B cell (primary cell): ENCODE measurements at regions not wholly inside any gene's neighbourhood (a gene's known extent, or its start where the extent isn't known, plus 50 kb on each side); places are given as distances from the start of the nearest gene placed in this dataset.

Experiments used
- CTCF ChIP-seq: fragments of 200-600 bp; IDR thresholded peaks from one replicate; pipeline ENCODE4 v1.8.0; 2022; ENCODE audit warnings: antibody characterized with exemption, mild to moderate bottlenecking
- EZH2 ChIP-seq: IDR thresholded peaks from 2 replicates; pipeline ENCODE4 v1.6.1; 2012; ENCODE audit warnings: borderline replicate concordance, low read depth, mild to moderate bottlenecking, moderate library complexity, low read length; ENCODE audit not compliant: insufficient read depth, poor library complexity, severe bottlenecking

- no peak for TF ChIP-seq CTCF
- TF ChIP-seq EZH2, result no peak
Measured at GRCh38 chr4:145281951-145282350, 101.6 kb upstream of the OTUD4 start.
